HEK293 (cell line): ENCODE measurements at regions not wholly inside any gene's neighbourhood (a gene's known extent, or its start where the extent isn't known, plus 50 kb on each side); places are given as distances from the start of the nearest gene placed in this dataset.

Source experiments
- BCL11A ChIP-seq: fragments of 450-650 bp; formaldehyde crosslinking; IDR thresholded peaks from 2 replicates; pipeline ENCODE4 v1.5.1; 2016; ENCODE audit warnings: low read depth, missing biosample characterization, missing genetic modification characterization
- GFI1B ChIP-seq: fragments of 450-650 bp; formaldehyde crosslinking; IDR thresholded peaks from 2 replicates; pipeline ENCODE4 v1.5.1; 2016; ENCODE audit warnings: missing biosample characterization, missing genetic modification characterization
- GLI2 ChIP-seq: fragments of 450-650 bp; formaldehyde crosslinking; IDR thresholded peaks from 2 replicates; pipeline ENCODE4; 2017; ENCODE audit warnings: missing biosample characterization, missing genetic modification characterization, low read depth, borderline replicate concordance
- GLI4 ChIP-seq: fragments of 450-650 bp; formaldehyde crosslinking; IDR thresholded peaks from 2 replicates; pipeline ENCODE4 v1.5.1; 2016; ENCODE audit warnings: missing biosample characterization, missing genetic modification characterization
- KLF10 ChIP-seq: fragments of 450-650 bp; IDR thresholded peaks from 2 replicates; pipeline ENCODE4 v1.5.1; 2018; ENCODE audit warnings: missing biosample characterization, mild to moderate bottlenecking, missing genetic modification characterization
- MEIS1 ChIP-seq: sonication (generic); formaldehyde crosslinking; IDR thresholded peaks from 2 replicates; pipeline ENCODE4 v1.8.1; 2022; ENCODE audit warnings: missing genetic modification reagents, mild to moderate bottlenecking, borderline replicate concordance
- OVOL3 ChIP-seq: fragments of 450-650 bp; formaldehyde crosslinking; IDR thresholded peaks from 2 replicates; pipeline ENCODE4 v1.5.1; 2016; ENCODE audit warnings: missing biosample characterization, missing genetic modification characterization
- SCRT1 ChIP-seq: fragments of 450-650 bp; formaldehyde crosslinking; IDR thresholded peaks from 2 replicates; pipeline ENCODE4 v1.5.1; 2016; ENCODE audit warnings: missing biosample characterization, missing genetic modification characterization, borderline replicate concordance
- SCRT2 ChIP-seq: fragments of 450-650 bp; formaldehyde crosslinking; IDR thresholded peaks from 2 replicates; pipeline ENCODE4 v1.5.1; 2016; ENCODE audit warnings: missing biosample characterization, missing genetic modification characterization
- TRIM28 ChIP-seq: IDR thresholded peaks from 2 replicates; pipeline ENCODE4 v1.6.1; 2011; ENCODE audit warnings: low read length, control low read depth, borderline replicate concordance
- YY1 ChIP-seq: fragments of 450-650 bp; formaldehyde crosslinking; IDR thresholded peaks from 2 replicates; pipeline ENCODE4 v1.5.1; 2018; ENCODE audit warnings: missing biosample characterization, missing genetic modification characterization
- ZBTB20 ChIP-seq: fragments of 450-650 bp; formaldehyde crosslinking; IDR thresholded peaks from 2 replicates; pipeline ENCODE4 v1.5.1; 2016; ENCODE audit warnings: missing biosample characterization, missing genetic modification characterization
- ZBTB7A ChIP-seq: fragments of 450-650 bp; formaldehyde crosslinking; IDR thresholded peaks from 2 replicates; pipeline ENCODE4 v1.5.1; 2016; ENCODE audit warnings: low read depth, missing biosample characterization, missing genetic modification characterization
- ZBTB8A ChIP-seq: fragments of 450-650 bp; formaldehyde crosslinking; IDR thresholded peaks from 2 replicates; pipeline ENCODE4 v1.5.1; 2016; ENCODE audit warnings: missing biosample characterization, missing genetic modification characterization
- ZEB2 ChIP-seq: fragments of 450-650 bp; formaldehyde crosslinking; IDR thresholded peaks from 2 replicates; pipeline ENCODE4 v1.5.1; 2016; ENCODE audit warnings: missing biosample characterization, missing genetic modification characterization
- ZFP3 ChIP-seq: fragments of 450-650 bp; formaldehyde crosslinking; IDR thresholded peaks from 2 replicates; pipeline ENCODE4 v1.5.1; 2016; ENCODE audit warnings: low read depth, missing biosample characterization, missing genetic modification characterization
- ZNF114 ChIP-seq: fragments of 450-650 bp; formaldehyde crosslinking; IDR thresholded peaks from 2 replicates; pipeline ENCODE4 v1.5.0; 2017; ENCODE audit warnings: missing biosample characterization, missing genetic modification characterization
- ZNF121 ChIP-seq: fragments of 450-650 bp; formaldehyde crosslinking; IDR thresholded peaks from 2 replicates; pipeline ENCODE4 v1.5.1; 2016; ENCODE audit warnings: missing biosample characterization, missing genetic modification characterization
- ZNF184 ChIP-seq: fragments of 450-650 bp; IDR thresholded peaks from 2 replicates; pipeline ENCODE4 v1.5.1; 2018; ENCODE audit warnings: missing biosample characterization, mild to moderate bottlenecking, missing genetic modification characterization
- ZNF24 ChIP-seq: fragments of 450-650 bp; formaldehyde crosslinking; IDR thresholded peaks from 2 replicates; pipeline ENCODE4 v1.5.1; 2016; ENCODE audit warnings: missing biosample characterization, missing genetic modification characterization
- ZNF391 ChIP-seq: fragments of 450-650 bp; formaldehyde crosslinking; IDR thresholded peaks from 2 replicates; pipeline ENCODE4 v1.5.1; 2016; ENCODE audit warnings: low read depth, missing biosample characterization, missing genetic modification characterization, borderline replicate concordance
- ZNF394 ChIP-seq: fragments of 450-650 bp; formaldehyde crosslinking; IDR thresholded peaks from 2 replicates; pipeline ENCODE4 v1.5.1; 2016; ENCODE audit warnings: missing biosample characterization, missing genetic modification characterization, mild to moderate bottlenecking, moderate library complexity, borderline replicate concordance
- ZNF426 ChIP-seq: fragments of 450-650 bp; formaldehyde crosslinking; IDR thresholded peaks from 2 replicates; pipeline ENCODE4 v1.5.1; 2017; ENCODE audit warnings: missing biosample characterization, missing genetic modification characterization, mild to moderate bottlenecking, inconsistent platforms, moderate library complexity
- ZNF544 ChIP-seq: fragments of 450-650 bp; formaldehyde crosslinking; IDR thresholded peaks from 2 replicates; pipeline ENCODE4 v1.5.0; 2017; ENCODE audit warnings: missing biosample characterization, missing genetic modification characterization
- ZNF549 ChIP-seq: fragments of 450-650 bp; IDR thresholded peaks from 2 replicates; pipeline ENCODE4 v1.5.1; 2018; ENCODE audit warnings: missing biosample characterization, missing genetic modification characterization, mild to moderate bottlenecking, inconsistent platforms, moderate library complexity
- ZNF600 ChIP-seq: fragments of 450-650 bp; formaldehyde crosslinking; IDR thresholded peaks from 2 replicates; pipeline ENCODE4 v1.5.1; 2016; ENCODE audit warnings: missing biosample characterization, missing genetic modification characterization
- ZNF626 ChIP-seq: fragments of 450-650 bp; sonication (Bioruptor Pico); formaldehyde crosslinking; IDR thresholded peaks from 2 replicates; pipeline ENCODE4 v1.5.1; 2018; ENCODE audit warnings: missing biosample characterization, missing genetic modification characterization, inconsistent platforms
- ZNF664 ChIP-seq: fragments of 450-650 bp; formaldehyde crosslinking; IDR thresholded peaks from 2 replicates; pipeline ENCODE4 v1.5.1; 2016; ENCODE audit warnings: missing biosample characterization, missing genetic modification characterization
- TF ChIP-seq, protein P1 (sequence below): fragments of 450-650 bp; formaldehyde crosslinking; IDR thresholded peaks from 2 replicates; pipeline ENCODE4 v1.5.1; 2016; ENCODE audit warnings: missing biosample characterization, missing genetic modification characterization
- TF ChIP-seq, protein P2 (sequence below): fragments of 450-650 bp; formaldehyde crosslinking; IDR thresholded peaks from 2 replicates; pipeline ENCODE4 v1.5.1; 2017; ENCODE audit warnings: missing biosample characterization, missing genetic modification characterization
- TF ChIP-seq, protein P3 (sequence below): IDR thresholded peaks from 2 replicates; pipeline ENCODE4 v1.6.1; 2011; ENCODE audit warnings: mild to moderate bottlenecking, low read depth, low read length, borderline replicate concordance
- TF ChIP-seq, protein P4 (sequence below): fragments of 450-650 bp; IDR thresholded peaks from 2 replicates; pipeline ENCODE4 v1.5.1; 2018; ENCODE audit warnings: missing biosample characterization, mild to moderate bottlenecking, missing genetic modification characterization
- TF ChIP-seq, protein P5 (sequence below): fragments of 450-650 bp; formaldehyde crosslinking; IDR thresholded peaks from 2 replicates; pipeline ENCODE4 v1.5.1; 2016; ENCODE audit warnings: missing biosample characterization, missing genetic modification characterization, low read depth

DNA sequence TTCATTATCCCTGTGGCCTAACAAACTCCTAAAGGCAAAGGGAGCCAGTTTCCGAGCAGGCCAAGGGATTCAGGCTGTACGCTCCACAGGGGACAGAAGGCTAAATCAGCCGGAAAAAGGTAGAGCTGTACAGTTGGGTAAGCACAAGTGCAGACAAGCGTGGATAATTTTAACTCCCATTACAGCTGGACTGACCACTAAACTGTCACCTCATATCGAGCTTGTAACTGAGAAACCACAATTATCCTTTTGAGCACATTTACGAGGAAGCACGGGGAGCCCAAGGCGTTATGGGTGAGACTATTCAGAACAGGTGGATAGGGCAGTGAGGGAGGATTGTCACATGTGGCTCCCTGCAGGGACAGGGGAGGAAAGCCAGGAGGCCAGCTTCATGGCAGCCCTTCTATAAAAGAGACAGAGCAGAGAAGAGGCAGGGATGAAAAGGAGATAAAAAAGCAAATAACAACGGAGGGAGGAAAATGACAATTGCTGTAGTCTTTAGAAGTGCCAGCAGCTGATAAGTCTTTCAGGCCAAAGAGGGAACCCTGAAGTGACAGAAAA lies 288.0 kb downstream of the FGFR2 start (continued):
- TF ChIP-seq ZBTB20 (tag by site-specific recombination) (peak; percentile 49; the same call in 1 of the 2 replicates), ZNF626 (no peak), ZNF184 (peak; percentile 48; the same call in 1 of the 2 replicates), ZBTB8A (tag by site-specific recombination) (peak; percentile 90), KLF10 (tag by site-specific recombination) (peak; percentile 82), ZNF544 (tag by site-specific recombination) (no peak), ZNF600 (tag by site-specific recombination) (peak; percentile 98), OVOL3 (tag by site-specific recombination) (peak; percentile 98), ZNF121 (tag by site-specific recombination) (peak; percentile 86), ZNF24 (tag by site-specific recombination) (peak; percentile 96), ZNF114 (tag by site-specific recombination) (no peak), MEIS1 (CRISPR knock-in tag) (no peak), ZNF664 (tag by site-specific recombination) (peak; percentile 43; the same call in 1 of the 2 replicates), SCRT1 (tag by site-specific recombination) (peak; percentile 100), ZBTB7A (tag by site-specific recombination) (0 out of 2 replicates have a peak, but pooled peaks have one; percentile 32), TRIM28 (peak; percentile 99), GLI4 (tag by site-specific recombination) (no peak), ZNF394 (tag by site-specific recombination) (peak; percentile 86), ZNF391 (tag by site-specific recombination) (peak; percentile 93), ZNF426 (no peak), SCRT2 (tag by site-specific recombination) (peak; percentile 99), GFI1B (tag by site-specific recombination) (peak; percentile 88), BCL11A (tag by site-specific recombination) (peak; percentile 82; the same call in 1 of the 2 replicates), GLI2 (peak; percentile 95), ZEB2 (tag by site-specific recombination) (peak; percentile 69), YY1 (tag by site-specific recombination) (peak; percentile 81), ZFP3 (tag by site-specific recombination) (peak; percentile 31; the same call in 1 of the 2 replicates), ZNF549 (tag by site-specific recombination) (no peak)
- TF ChIP-seq, protein P1, sequence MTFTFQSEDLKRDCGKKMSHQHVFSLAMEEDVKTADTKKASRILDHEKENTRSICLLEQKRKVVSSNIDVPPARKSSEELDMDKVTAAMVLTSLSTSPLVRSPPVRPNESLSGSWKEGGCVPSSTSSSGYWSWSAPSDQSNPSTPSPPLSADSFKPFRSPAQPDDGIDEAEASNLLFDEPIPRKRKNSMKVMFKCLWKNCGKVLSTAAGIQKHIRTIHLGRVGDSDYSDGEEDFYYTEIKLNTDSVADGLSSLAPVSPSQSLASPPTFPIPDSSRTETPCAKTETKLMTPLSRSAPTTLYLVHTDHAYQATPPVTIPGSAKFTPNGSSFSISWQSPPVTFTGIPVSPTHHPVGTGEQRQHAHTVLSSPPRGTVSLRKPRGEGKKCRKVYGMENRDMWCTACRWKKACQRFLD (tag by site-specific recombination): no peak
- TF ChIP-seq, protein P2, sequence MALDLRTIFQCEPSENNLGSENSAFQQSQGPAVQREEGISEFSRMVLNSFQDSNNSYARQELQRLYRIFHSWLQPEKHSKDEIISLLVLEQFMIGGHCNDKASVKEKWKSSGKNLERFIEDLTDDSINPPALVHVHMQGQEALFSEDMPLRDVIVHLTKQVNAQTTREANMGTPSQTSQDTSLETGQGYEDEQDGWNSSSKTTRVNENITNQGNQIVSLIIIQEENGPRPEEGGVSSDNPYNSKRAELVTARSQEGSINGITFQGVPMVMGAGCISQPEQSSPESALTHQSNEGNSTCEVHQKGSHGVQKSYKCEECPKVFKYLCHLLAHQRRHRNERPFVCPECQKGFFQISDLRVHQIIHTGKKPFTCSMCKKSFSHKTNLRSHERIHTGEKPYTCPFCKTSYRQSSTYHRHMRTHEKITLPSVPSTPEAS (tag by site-specific recombination): peak; percentile 33
- TF ChIP-seq, protein P3, sequence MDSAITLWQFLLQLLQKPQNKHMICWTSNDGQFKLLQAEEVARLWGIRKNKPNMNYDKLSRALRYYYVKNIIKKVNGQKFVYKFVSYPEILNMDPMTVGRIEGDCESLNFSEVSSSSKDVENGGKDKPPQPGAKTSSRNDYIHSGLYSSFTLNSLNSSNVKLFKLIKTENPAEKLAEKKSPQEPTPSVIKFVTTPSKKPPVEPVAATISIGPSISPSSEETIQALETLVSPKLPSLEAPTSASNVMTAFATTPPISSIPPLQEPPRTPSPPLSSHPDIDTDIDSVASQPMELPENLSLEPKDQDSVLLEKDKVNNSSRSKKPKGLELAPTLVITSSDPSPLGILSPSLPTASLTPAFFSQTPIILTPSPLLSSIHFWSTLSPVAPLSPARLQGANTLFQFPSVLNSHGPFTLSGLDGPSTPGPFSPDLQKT: no peak
- TF ChIP-seq, protein P4, sequence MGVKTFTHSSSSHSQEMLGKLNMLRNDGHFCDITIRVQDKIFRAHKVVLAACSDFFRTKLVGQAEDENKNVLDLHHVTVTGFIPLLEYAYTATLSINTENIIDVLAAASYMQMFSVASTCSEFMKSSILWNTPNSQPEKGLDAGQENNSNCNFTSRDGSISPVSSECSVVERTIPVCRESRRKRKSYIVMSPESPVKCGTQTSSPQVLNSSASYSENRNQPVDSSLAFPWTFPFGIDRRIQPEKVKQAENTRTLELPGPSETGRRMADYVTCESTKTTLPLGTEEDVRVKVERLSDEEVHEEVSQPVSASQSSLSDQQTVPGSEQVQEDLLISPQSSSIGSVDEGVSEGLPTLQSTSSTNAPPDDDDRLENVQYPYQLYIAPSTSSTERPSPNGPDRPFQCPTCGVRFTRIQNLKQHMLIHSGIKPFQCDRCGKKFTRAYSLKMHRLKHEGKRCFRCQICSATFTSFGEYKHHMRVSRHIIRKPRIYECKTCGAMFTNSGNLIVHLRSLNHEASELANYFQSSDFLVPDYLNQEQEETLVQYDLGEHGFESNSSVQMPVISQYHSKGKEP (tag by site-specific recombination): peak; percentile 83
- TF ChIP-seq, protein P5, sequence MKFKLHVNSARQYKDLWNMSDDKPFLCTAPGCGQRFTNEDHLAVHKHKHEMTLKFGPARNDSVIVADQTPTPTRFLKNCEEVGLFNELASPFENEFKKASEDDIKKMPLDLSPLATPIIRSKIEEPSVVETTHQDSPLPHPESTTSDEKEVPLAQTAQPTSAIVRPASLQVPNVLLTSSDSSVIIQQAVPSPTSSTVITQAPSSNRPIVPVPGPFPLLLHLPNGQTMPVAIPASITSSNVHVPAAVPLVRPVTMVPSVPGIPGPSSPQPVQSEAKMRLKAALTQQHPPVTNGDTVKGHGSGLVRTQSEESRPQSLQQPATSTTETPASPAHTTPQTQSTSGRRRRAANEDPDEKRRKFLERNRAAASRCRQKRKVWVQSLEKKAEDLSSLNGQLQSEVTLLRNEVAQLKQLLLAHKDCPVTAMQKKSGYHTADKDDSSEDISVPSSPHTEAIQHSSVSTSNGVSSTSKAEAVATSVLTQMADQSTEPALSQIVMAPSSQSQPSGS (tag by site-specific recombination): peak; percentile 52
